NCI-H82 treated with DMSO at 0.1 percent for 48 hours (cell line): ENCODE measurements at regions not wholly inside any gene's neighbourhood (a gene's known extent, or its start where the extent isn't known, plus 50 kb on each side); places are given as distances from the start of the nearest gene placed in this dataset.

Experiments
- DNase-seq: peaks from one replicate; lab custom pipeline; 2025; ENCODE audit not compliant: unreplicated experiment; lab: John Stamatoyannopoulos, UW

DNA sequence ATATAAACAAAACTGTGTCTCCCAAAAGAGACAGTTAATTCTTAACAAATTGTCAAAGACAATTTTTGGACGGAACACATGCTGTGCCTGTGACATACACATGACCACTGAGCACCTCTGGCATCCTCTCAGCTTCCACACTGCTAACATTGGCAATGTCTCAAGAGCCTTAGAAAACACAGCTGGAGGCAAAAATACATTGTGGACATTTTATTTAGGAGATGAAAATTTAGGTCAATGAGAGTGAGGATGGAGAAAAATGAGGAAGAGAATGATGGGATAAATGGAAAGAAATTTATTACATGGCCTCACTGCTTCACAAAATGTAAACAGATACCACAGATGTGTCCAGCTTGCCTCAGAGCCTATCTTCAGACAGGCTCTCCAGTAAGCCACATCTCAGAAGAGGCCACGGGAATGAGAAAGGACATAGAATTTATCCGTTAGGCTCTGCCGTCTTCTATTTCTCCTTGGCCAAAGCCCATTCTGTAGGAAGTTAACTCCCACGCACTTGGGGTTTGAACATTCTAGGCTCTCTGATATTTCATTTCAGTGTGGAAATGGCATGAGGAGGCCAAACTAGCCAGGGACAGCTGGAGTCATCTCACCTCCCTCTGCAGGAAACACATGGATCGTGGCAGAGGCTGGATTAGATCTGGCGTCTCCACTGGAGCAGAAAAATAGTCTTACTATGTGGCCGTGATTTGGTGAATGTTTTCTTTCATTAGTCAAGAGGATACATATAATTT, 519.4 kb upstream of the DSEL start:
- no peak for DNase-seq

GRCh38 chr18:68034296-68034695, 517.8 kb upstream of the DSEL start:
- DNase-seq = no peak

- no peak for DNase-seq
Measured at GRCh38 chr18:68033466-68033865, 516.9 kb upstream of the DSEL start.

- no peak for DNase-seq
Measured at GRCh38 chr18:68024716-68025115, 508.2 kb upstream of the DSEL start.

DNA sequence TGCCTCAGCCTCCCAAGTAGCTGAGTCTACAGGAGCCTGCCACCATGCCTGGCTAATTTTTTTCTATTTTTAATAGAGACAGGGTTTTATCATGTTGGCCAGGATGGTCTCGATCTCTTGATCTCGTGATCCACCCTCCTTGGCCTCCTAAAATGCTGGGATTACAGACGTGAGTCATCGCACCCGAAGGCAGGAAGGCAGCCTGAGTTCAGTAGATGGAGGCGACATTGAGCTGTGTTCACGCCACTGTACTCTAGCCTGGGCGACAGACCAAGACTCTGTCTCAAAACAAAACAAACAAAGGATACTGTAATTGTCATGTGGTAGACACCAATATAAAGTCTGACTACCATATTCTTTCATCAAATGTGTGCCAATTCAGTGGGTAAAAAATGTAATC, 500.9 kb upstream of the DSEL start:
- no peak for DNase-seq

DNA sequence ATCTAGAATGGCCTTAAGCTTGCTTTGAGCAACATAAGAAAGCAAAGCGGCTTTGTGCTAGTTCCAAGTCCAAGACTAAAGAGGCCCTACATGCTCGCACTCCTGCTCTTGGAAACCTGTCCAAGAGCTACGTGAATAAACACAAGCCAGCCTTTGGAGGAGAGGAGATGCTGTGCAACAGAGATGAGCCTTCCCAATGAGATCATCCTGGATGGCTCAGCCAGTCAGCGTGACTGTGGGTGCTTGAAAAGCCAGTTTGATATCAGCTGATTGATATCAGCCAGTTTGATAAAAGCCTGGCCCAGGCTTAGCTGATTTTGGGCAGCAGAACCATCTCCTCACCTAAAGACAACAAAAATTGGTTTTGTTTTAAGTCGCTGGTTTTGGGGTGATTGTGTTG, 481.0 kb upstream of the DSEL start:
- no peak for DNase-seq

DNA sequence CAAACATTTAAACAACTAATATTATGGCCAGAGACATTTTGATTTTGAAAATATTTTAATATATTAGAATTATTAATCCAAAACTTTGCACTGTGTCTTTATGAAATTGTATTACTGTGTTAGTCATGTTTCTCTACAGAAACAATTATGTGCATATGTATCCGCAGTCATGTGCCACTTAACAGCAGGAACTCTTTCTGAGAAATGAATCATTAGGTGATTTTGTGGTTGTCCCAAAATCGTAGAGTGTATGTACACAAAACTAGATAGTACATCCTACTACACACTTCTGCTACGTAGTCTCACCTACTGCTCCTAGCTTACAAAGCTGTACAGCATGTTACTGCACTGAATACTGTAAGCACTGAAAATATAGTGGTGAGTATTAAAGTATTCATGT, 479.2 kb upstream of the DSEL start:
- DNase-seq = no peak

GRCh38 chr18:67980241-67980640, 463.7 kb upstream of the DSEL start:
- DNase-seq = no peak

DNA sequence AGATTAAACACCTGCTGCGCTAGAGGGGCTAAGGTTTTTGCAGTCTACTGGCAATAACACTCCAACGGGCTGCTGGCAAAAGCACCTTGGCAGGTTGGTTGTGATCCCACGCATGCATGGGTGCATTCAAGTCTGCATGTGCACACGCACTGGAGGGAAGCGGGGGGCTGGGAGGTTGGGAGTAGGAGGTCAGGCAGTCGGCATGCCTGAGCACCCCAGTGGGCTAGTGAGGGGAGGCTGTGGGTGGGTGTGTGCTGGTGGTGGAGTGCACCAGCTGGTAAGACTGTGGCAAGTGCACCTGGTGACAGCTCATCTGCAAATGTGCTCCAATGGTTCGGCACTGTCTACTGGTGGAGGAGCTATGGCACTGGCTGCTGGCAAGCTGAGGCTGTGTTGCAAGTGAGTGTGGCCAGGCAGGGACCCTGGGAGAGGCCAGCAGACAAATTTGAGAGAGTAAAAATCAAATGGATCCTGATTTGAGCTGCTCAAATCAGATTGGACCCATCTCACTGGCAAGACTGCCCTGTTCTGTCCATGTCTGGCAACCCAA, 460.6 kb upstream of the DSEL start:
- DNase-seq = no peak

DNA sequence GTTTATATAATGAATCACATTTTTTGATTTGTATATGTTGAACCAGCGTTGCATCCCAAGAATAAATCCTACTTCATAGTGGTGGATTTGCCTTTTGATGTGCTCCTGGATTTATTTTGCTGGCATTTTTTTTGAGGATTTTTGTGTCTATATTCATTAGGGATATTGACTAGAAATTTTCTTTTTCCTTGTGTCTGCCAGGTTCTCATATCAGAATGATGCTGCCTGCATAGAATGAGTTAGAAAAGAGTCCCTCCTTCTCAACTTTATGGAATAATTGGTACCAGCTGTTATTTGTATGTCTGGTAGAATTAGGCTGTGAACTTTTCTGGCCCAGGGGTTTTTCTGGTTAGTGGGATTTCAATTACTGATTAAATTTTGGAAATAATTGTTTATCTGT, 457.4 kb upstream of the DSEL start:
- DNase-seq = no peak

- no peak for DNase-seq
Measured at GRCh38 chr18:67969458-67969857, 452.9 kb upstream of the DSEL start.

- no peak for DNase-seq
Measured at GRCh38 chr18:67966224-67966623, 449.7 kb upstream of the DSEL start.

DNA sequence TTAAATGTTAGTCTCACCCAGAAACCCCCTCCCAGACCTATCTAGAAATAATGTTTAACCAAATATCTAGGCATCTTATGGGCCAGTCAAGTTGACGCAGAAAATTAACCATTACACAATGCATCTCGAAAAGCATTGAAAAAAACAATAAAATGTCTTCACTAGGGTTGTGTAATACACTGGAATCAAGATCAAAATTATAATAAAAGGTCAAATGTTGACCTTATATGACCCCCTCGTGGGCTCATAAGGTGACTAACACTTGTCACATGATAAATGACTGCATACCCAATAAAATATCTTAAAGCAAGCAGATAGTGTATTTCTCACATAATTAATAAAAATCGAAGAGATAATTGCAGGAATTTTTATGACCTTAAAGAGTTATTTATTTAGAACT, 447.9 kb upstream of the DSEL start:
- no peak for DNase-seq

DNA sequence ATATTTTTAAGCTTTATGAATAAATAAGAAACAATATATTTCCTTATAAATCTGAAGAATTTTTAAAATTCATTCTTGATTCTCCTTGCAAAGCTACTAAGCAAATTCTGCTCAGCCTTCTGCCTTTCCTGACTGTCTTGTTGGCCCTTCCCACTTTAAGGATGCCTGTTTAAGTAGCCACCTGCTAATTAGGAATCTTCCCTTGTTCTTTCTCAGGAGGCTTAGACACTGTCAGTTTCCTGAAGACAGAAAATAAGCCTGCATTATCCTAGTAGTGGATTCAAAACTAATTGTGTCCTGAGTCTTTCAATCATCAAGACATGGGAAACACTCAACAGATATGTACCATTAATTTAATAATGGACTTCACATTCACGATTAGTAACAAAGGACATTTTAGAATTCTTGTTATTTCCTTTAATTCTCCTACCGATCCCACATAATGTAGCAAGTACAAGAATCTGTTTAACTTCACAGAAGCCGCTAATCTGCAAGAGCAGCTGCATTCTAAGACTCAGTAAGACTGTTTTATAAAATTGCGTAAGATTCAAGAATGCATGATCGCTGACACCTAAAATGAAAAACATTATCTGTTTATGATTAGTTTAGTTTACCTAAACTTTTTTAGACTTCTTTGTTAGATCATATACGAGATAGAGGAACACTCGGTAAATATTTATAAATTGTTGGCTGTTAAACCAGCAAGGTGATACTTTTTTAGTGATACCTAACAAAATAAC, 445.4 kb upstream of the DSEL start:
- no peak for DNase-seq

GRCh38 chr18:67957684-67958083, 441.2 kb upstream of the DSEL start:
- no peak for DNase-seq

GRCh38 chr18:67954594-67954993, 438.1 kb upstream of the DSEL start:
- no peak for DNase-seq

GRCh38 chr18:67951137-67951536, 434.6 kb upstream of the DSEL start:
- DNase-seq = no peak

DNA sequence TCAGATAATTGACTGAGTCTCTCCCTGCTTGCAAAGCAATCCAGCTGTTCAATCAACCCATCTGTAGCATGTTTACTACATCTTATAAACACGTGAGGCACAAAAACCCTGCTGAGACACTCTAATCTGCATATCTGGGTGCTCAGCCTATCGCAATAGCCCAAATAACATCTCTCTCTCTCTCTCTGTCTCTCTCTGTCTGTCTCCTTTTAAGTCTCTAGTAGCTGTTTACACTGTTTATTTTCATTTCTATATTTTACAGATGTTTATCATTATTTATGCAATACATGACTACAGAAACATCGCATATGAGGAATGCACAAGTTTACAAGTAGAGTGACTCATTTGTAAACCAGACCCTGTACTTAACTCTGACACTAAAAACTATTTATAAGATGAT, 422.1 kb upstream of the DSEL start:
- peak; percentile 70 for DNase-seq

GRCh38 chr18:67935638-67936037, 419.1 kb upstream of the DSEL start:
- no peak for DNase-seq

- no peak for DNase-seq
Measured at GRCh38 chr18:67933271-67933670, 416.8 kb upstream of the DSEL start.

DNA sequence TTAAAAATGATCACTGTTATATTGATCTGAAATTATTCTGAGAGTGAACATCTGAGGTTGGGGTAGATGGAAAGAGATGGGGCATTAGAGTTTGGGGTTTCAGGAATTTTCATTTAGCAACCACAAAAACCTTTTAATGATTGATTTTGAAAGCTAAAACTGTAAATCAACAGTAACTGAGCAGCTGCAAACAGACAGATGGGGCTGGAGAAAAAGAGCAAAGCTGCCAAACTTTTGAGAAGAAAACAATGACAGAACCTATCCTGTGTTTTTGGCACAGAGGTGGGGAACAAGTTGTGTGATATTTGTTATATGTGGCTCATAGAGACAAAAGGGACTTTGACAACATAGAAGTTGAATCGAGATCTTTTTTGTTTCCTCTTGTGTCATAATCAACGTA, 415.8 kb upstream of the DSEL start:
- no peak for DNase-seq
